GM23248 (cell line): ENCODE measurements at regions not wholly inside any gene's neighbourhood (a gene's known extent, or its start where the extent isn't known, plus 50 kb on each side); places are given as distances from the start of the nearest gene placed in this dataset.

Source experiments
- DNase-seq: peaks from one replicate; pipeline ENCODE4 v3.0.0-alpha.2; 2015
- H2AFZ ChIP-seq: fragments of 200-600 bp; sonication (generic); 2 replicates; pipeline ENCODE4 v1.6.1; 2016; ENCODE audit warnings: antibody characterized with exemption
- H3F3A ChIP-seq: fragments of 200-600 bp; sonication (generic); 2 replicates; pipeline ENCODE4 v1.6.1; 2016; ENCODE audit warnings: mild to moderate bottlenecking, antibody characterized with exemption, mixed run types; ENCODE audit not compliant: insufficient read depth
- H3K27ac ChIP-seq: fragments of 200-600 bp; sonication (generic); 2 replicates; pipeline ENCODE4 v1.5.1; 2016; ENCODE audit warnings: mild to moderate bottlenecking
- H3K27me3 ChIP-seq: fragments of 200-600 bp; sonication (generic); replicated peaks from 2 replicates; pipeline ENCODE4 v1.6.1; 2016; ENCODE audit warnings: mild to moderate bottlenecking; ENCODE audit not compliant: insufficient read depth
- H3K36me3 ChIP-seq: fragments of 200-600 bp; sonication (generic); 2 replicates; pipeline ENCODE4 v1.6.1; 2016; ENCODE audit warnings: low read depth, mild to moderate bottlenecking
- H3K4me1 ChIP-seq: fragments of 200-600 bp; sonication (generic); 2 replicates; pipeline ENCODE4 v1.6.1; 2016; ENCODE audit warnings: mild to moderate bottlenecking; ENCODE audit not compliant: insufficient read depth
- H3K4me2 ChIP-seq: fragments of 200-600 bp; sonication (generic); one replicate; pipeline ENCODE4 v1.6.1; 2016; ENCODE audit warnings: mild to moderate bottlenecking; ENCODE audit not compliant: unreplicated experiment
- H3K4me3 ChIP-seq: fragments of 200-600 bp; sonication (generic); 2 replicates; pipeline ENCODE4 v1.5.1; 2016; ENCODE audit warnings: mild to moderate bottlenecking
- H3K79me2 ChIP-seq: fragments of 200-600 bp; sonication (generic); 2 replicates; pipeline ENCODE4 v1.6.1; 2016; ENCODE audit warnings: mild to moderate bottlenecking; ENCODE audit not compliant: insufficient read depth
- H3K9ac ChIP-seq: fragments of 200-600 bp; sonication (generic); 2 replicates; pipeline ENCODE4 v1.6.1; 2016; ENCODE audit warnings: mild to moderate bottlenecking
- H3K9me2 ChIP-seq: fragments of 200-600 bp; sonication (generic); 2 replicates; pipeline ENCODE4 v1.6.1; 2016; ENCODE audit warnings: mixed run types, mild to moderate bottlenecking, moderate library complexity; ENCODE audit not compliant: insufficient read depth
- H3K9me3 ChIP-seq: fragments of 200-600 bp; sonication (generic); one replicate; pipeline ENCODE4 v1.6.1; 2017; ENCODE audit warnings: low read depth
- H4K20me1 ChIP-seq: fragments of 200-600 bp; sonication (generic); 2 replicates; pipeline ENCODE4 v1.6.0; 2016; ENCODE audit not compliant: insufficient read depth
- EZH2 ChIP-seq: fragments of 200-600 bp; sonication (generic); IDR thresholded peaks from 2 replicates; pipeline ENCODE4 v1.6.1; 2018; ENCODE audit warnings: antibody characterized with exemption, mild to moderate bottlenecking; ENCODE audit not compliant: insufficient read depth, poor library complexity, severe bottlenecking
- EZH2phosphoT487 ChIP-seq: fragments of 200-600 bp; sonication (generic); IDR thresholded peaks from 2 replicates; pipeline ENCODE4 v1.6.1; 2018; ENCODE audit warnings: antibody characterized with exemption, moderate library complexity, mild to moderate bottlenecking, low read depth; ENCODE audit not compliant: insufficient read depth
- WGBS, 2 experiments: methylation state at CpG; one replicate each; pipeline ENCODE4 v1.1.6; 2015 to 2017; ENCODE audit warnings: low lambda C conversion rate in 2 of 2, low coverage in 1 of 2; ENCODE audit errors: missing lambda C conversion rate in 2 of 2; 5-methylcytosine and 5-hydroxymethylcytosine counted together
- in situ Hi-C: fragments of 300-500 bp; cut with MboI; formaldehyde crosslinking; loops from 2 replicates; pipeline ENCODE4 v1.15.0; 2020

GRCh38 chr14:40296821-40297220, 864.6 kb upstream of the FBXO33 start:
- in situ Hi-C loops: no loop called here
- H4K20me1 ChIP-seq: no peaks in the 10 kb centered on the region
- no peaks in the 10 kb centered on the region for H3F3A ChIP-seq
- no peaks in the 10 kb centered on the region for H3K27me3 ChIP-seq
- TF ChIP-seq EZH2 (no peak), EZH2phosphoT487 (no peak)
- no peaks in the 10 kb centered on the region for H3K79me2 ChIP-seq
- no peak overlapping the region for H3K27ac ChIP-seq
- H3K9me3 ChIP-seq: no peaks in the 10 kb centered on the region
- H3K4me3 ChIP-seq: no peak overlapping the region
- H2AFZ ChIP-seq: no peak overlapping the region
- DNase-seq: no peak
- no peaks in the 10 kb centered on the region for H3K36me3 ChIP-seq
- H3K9ac ChIP-seq: no peak overlapping the region
- H3K9me2 ChIP-seq: no peaks in the 10 kb centered on the region
- no peaks in the 10 kb centered on the region for H3K4me1 ChIP-seq
- H3K4me2 ChIP-seq: no peak overlapping the region

GRCh38 chr14:40292664-40293063, 860.4 kb upstream of the FBXO33 start:
- H3K36me3 ChIP-seq: no peaks in the 10 kb centered on the region
- H3K9me2 ChIP-seq: no peaks in the 10 kb centered on the region
- no peak for TF ChIP-seq EZH2phosphoT487
- no peak for TF ChIP-seq EZH2
- no peak overlapping the region for H3K4me3 ChIP-seq
- H3K9ac ChIP-seq: no peak overlapping the region
- no peak for DNase-seq
- in situ Hi-C loops: no loop called here
- H3K79me2 ChIP-seq: no peaks in the 10 kb centered on the region
- no peaks in the 10 kb centered on the region for H3K27me3 ChIP-seq
- no peaks in the 10 kb centered on the region for H3K9me3 ChIP-seq
- H3K4me1 ChIP-seq: no peaks in the 10 kb centered on the region
- no peak overlapping the region for H3K27ac ChIP-seq
- H4K20me1 ChIP-seq: no peaks in the 10 kb centered on the region
- H3F3A ChIP-seq: no peaks in the 10 kb centered on the region
- no peak overlapping the region for H3K4me2 ChIP-seq
- H2AFZ ChIP-seq: no peak overlapping the region

- no peaks in the 10 kb centered on the region for H3K4me1 ChIP-seq
- 28 to 31% methylated on average over 1 of the region's 1 CpG for WGBS, 2 experiments
- no peak overlapping the region for H3K9ac ChIP-seq
- TF ChIP-seq EZH2: no peak
- TF ChIP-seq EZH2phosphoT487: no peak
- no peaks in the 10 kb centered on the region for H3K36me3 ChIP-seq
- no peak for DNase-seq
- H3K27me3 ChIP-seq: no peaks in the 10 kb centered on the region
- in situ Hi-C loops: no loop called here
- H3K27ac ChIP-seq: no peak overlapping the region
- no peaks in the 10 kb centered on the region for H3K9me2 ChIP-seq
- H2AFZ ChIP-seq: no peak overlapping the region
- H4K20me1 ChIP-seq: no peaks in the 10 kb centered on the region
- H3K4me3 ChIP-seq: no peak overlapping the region
- no peak overlapping the region for H3K4me2 ChIP-seq
- H3K9me3 ChIP-seq: no peaks in the 10 kb centered on the region
- no peaks in the 10 kb centered on the region for H3K79me2 ChIP-seq
- H3F3A ChIP-seq: no peaks in the 10 kb centered on the region
These were observed 850.0 kb upstream of the FBXO33 start for GRCh38 chr14:40282196-40282595.

GRCh38 chr14:40280652-40281051, 848.4 kb upstream of the FBXO33 start:
- no peak overlapping the region for H3K4me2 ChIP-seq
- H2AFZ ChIP-seq: no peak overlapping the region
- no peak overlapping the region for H3K27ac ChIP-seq
- TF ChIP-seq EZH2phosphoT487 (no peak), EZH2 (no peak)
- no peaks in the 10 kb centered on the region for H3K9me2 ChIP-seq
- no peak for DNase-seq
- no peak overlapping the region for H3K4me3 ChIP-seq
- 12 to 13% methylated on average over 4 of the region's 4 CpGs for WGBS, 2 experiments
- H3K9ac ChIP-seq: no peak overlapping the region
- H3K79me2 ChIP-seq: no peaks in the 10 kb centered on the region
- no peaks in the 10 kb centered on the region for H3K27me3 ChIP-seq
- H3K9me3 ChIP-seq: no peaks in the 10 kb centered on the region
- no peaks in the 10 kb centered on the region for H3F3A ChIP-seq
- no peaks in the 10 kb centered on the region for H3K36me3 ChIP-seq
- in situ Hi-C loops: no loop called here
- H4K20me1 ChIP-seq: no peaks in the 10 kb centered on the region
- H3K4me1 ChIP-seq: no peaks in the 10 kb centered on the region

GRCh38 chr14:40273417-40273816, 841.2 kb upstream of the FBXO33 start:
- no peaks in the 10 kb centered on the region for H3K9me2 ChIP-seq
- H2AFZ ChIP-seq: no peak overlapping the region
- no peak overlapping the region for H3K4me2 ChIP-seq
- H3K79me2 ChIP-seq: no peaks in the 10 kb centered on the region
- no peaks in the 10 kb centered on the region for H3K36me3 ChIP-seq
- H3K27me3 ChIP-seq: no peaks in the 10 kb centered on the region
- H3K4me3 ChIP-seq: no peak overlapping the region
- no peaks in the 10 kb centered on the region for H4K20me1 ChIP-seq
- H3K4me1 ChIP-seq: no peaks in the 10 kb centered on the region
- 13% methylated on average over 4 of the region's 4 CpGs for WGBS, 2 experiments
- DNase-seq: no peak
- no peak overlapping the region for H3K27ac ChIP-seq
- TF ChIP-seq EZH2phosphoT487 (no peak), EZH2 (no peak)
- no peaks in the 10 kb centered on the region for H3K9me3 ChIP-seq
- no peaks in the 10 kb centered on the region for H3F3A ChIP-seq
- H3K9ac ChIP-seq: no peak overlapping the region
- in situ Hi-C loops: no loop called here
